ENCODE measurements at regions not wholly inside any gene's neighbourhood (a gene's known extent, or its start where the extent isn't known, plus 50 kb on each side); places are given as distances from the start of the nearest gene placed in this dataset.

GRCh38 chr5:174789596-174789995 lies 65.2 kb downstream of the MSX2 start:
- Histone ChIP-seq H3K36me3 (ENCODE audit: insufficient read depth, low read length) (no peaks in the 10 kb centered on the region), H3K9ac (ENCODE audit: low read depth, low read length) (no peak overlapping the region)
- WGBS = 77% methylated on average over 4 of the region's 4 CpGs

GRCh38 chr5:174785120-174785680 lies 60.8 kb downstream of the MSX2 start:
- no peaks in the 10 kb centered on the region for H3K27me3 ChIP-seq (ENCODE audit: insufficient read depth, low read length)
- no peak overlapping the region for H3K27ac ChIP-seq (ENCODE audit: low read depth, low read length)
- no peak overlapping the region for H3K9ac ChIP-seq (ENCODE audit: low read depth, low read length)
- WGBS = 90% methylated on average over 5 of the region's 5 CpGs
- no peaks in the 10 kb centered on the region for H3K9me3 ChIP-seq (ENCODE audit: insufficient read depth, low read depth, low read length)
- H3K4me1 ChIP-seq (ENCODE audit: insufficient read depth, low read length) = no peaks in the 10 kb centered on the region
- no peaks in the 10 kb centered on the region for H3K36me3 ChIP-seq (ENCODE audit: insufficient read depth, low read length)
- no peak overlapping the region for H3K4me3 ChIP-seq (ENCODE audit: low read length)

More at GRCh38 chr5:174789596-174789995, 65.2 kb downstream of the MSX2 start:
- H3K4me1 ChIP-seq (ENCODE audit: insufficient read depth, low read length) = peaks cover 6% of the 10 kb centered on the region
- no peak overlapping the region for H3K27ac ChIP-seq (ENCODE audit: low read depth, low read length)
- no peak overlapping the region for H3K4me3 ChIP-seq (ENCODE audit: low read length)
- H3K27me3 ChIP-seq (ENCODE audit: insufficient read depth, low read length) = peaks cover 9% of the 10 kb centered on the region
- H3K9me3 ChIP-seq (ENCODE audit: insufficient read depth, low read depth, low read length) = no peaks in the 10 kb centered on the region

Data from HUES64 (cell line).